Ishikawa (cell line): ENCODE measurements at regions not wholly inside any gene's neighbourhood (a gene's known extent, or its start where the extent isn't known, plus 50 kb on each side); places are given as distances from the start of the nearest gene placed in this dataset.

Experiments used
- CEBPB ChIP-seq: IDR thresholded peaks from 2 replicates; pipeline ENCODE4 v1.6.1; 2012
- EGR1 ChIP-seq: IDR thresholded peaks from 2 replicates; pipeline ENCODE4 v1.6.1; 2012
- EP300 ChIP-seq: IDR thresholded peaks from 2 replicates; pipeline ENCODE4 v1.6.1; 2012; ENCODE audit warnings: borderline replicate concordance
- FOXM1 ChIP-seq: IDR thresholded peaks from 2 replicates; pipeline ENCODE4 v1.6.1; 2012; ENCODE audit warnings: low read depth, borderline replicate concordance
- MAX ChIP-seq: IDR thresholded peaks from 2 replicates; pipeline ENCODE4 v1.6.1; 2012
- NFIC ChIP-seq: IDR thresholded peaks from 2 replicates; pipeline ENCODE4 v1.6.1; 2012
- RAD21 ChIP-seq: IDR thresholded peaks from 2 replicates; pipeline ENCODE4 v1.6.1; 2012; ENCODE audit warnings: low read depth
- TAF1 ChIP-seq: IDR thresholded peaks from 2 replicates; pipeline ENCODE4 v1.6.1; 2012; ENCODE audit warnings: low read depth, mild to moderate bottlenecking
- TCF12 ChIP-seq: IDR thresholded peaks from 2 replicates; pipeline ENCODE4 v1.6.1; 2012; ENCODE audit warnings: low read depth
- TEAD4 ChIP-seq: IDR thresholded peaks from 2 replicates; pipeline ENCODE4 v1.6.1; 2012
- YY1 ChIP-seq: IDR thresholded peaks from 2 replicates; pipeline ENCODE4 v1.6.1; 2012; ENCODE audit warnings: low read depth
- ZBTB7A ChIP-seq: IDR thresholded peaks from 2 replicates; pipeline ENCODE4 v1.6.1; 2012; ENCODE audit warnings: low read depth
- TF ChIP-seq, protein P1 (sequence below): IDR thresholded peaks from 2 replicates; pipeline ENCODE4 v1.6.1; 2012; ENCODE audit warnings: low read depth, mild to moderate bottlenecking
- TF ChIP-seq, protein P2 (sequence below): IDR thresholded peaks from 2 replicates; pipeline ENCODE4 v1.6.1; 2012

- no peak for TF ChIP-seq EP300
- TF ChIP-seq, protein P1, sequence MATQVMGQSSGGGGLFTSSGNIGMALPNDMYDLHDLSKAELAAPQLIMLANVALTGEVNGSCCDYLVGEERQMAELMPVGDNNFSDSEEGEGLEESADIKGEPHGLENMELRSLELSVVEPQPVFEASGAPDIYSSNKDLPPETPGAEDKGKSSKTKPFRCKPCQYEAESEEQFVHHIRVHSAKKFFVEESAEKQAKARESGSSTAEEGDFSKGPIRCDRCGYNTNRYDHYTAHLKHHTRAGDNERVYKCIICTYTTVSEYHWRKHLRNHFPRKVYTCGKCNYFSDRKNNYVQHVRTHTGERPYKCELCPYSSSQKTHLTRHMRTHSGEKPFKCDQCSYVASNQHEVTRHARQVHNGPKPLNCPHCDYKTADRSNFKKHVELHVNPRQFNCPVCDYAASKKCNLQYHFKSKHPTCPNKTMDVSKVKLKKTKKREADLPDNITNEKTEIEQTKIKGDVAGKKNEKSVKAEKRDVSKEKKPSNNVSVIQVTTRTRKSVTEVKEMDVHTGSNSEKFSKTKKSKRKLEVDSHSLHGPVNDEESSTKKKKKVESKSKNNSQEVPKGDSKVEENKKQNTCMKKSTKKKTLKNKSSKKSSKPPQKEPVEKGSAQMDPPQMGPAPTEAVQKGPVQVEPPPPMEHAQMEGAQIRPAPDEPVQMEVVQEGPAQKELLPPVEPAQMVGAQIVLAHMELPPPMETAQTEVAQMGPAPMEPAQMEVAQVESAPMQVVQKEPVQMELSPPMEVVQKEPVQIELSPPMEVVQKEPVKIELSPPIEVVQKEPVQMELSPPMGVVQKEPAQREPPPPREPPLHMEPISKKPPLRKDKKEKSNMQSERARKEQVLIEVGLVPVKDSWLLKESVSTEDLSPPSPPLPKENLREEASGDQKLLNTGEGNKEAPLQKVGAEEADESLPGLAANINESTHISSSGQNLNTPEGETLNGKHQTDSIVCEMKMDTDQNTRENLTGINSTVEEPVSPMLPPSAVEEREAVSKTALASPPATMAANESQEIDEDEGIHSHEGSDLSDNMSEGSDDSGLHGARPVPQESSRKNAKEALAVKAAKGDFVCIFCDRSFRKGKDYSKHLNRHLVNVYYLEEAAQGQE = no peak
- no peak for TF ChIP-seq CEBPB
- no peak for TF ChIP-seq FOXM1
- TF ChIP-seq TCF12 = no peak
- no peak for TF ChIP-seq TAF1
- no peak for TF ChIP-seq RAD21
- no peak for TF ChIP-seq TEAD4
- TF ChIP-seq, protein P2, sequence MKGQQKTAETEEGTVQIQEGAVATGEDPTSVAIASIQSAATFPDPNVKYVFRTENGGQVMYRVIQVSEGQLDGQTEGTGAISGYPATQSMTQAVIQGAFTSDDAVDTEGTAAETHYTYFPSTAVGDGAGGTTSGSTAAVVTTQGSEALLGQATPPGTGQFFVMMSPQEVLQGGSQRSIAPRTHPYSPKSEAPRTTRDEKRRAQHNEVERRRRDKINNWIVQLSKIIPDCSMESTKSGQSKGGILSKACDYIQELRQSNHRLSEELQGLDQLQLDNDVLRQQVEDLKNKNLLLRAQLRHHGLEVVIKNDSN = no peak
- no peak for TF ChIP-seq YY1
- no peak for TF ChIP-seq MAX
- no peak for TF ChIP-seq ZBTB7A
- TF ChIP-seq EGR1 = no peak
- TF ChIP-seq NFIC = no peak
Measured at GRCh38 chr16:75957870-75958269, 231.6 kb upstream of the CPHXL start.
